SKM-1 treated with dmso at 0.1 percent for 144 hours (cell line): ENCODE measurements at regions not wholly inside any gene's neighbourhood (a gene's known extent, or its start where the extent isn't known, plus 50 kb on each side); places are given as distances from the start of the nearest gene placed in this dataset.
"Not testable (repeated sequence)": the region's sequence is repeated elsewhere in the genome, so short reads cannot be mapped to it uniquely, and the experiment has no call there.

Source experiments
- DNase-seq: peaks from one replicate; lab custom pipeline; 2025; ENCODE audit not compliant: unreplicated experiment; lab: John Stamatoyannopoulos, UW

GRCh38 chr14:30214461-30215090 is 286.9 kb upstream of the PRKD1 start:
- peak; percentile 18 for DNase-seq

- no peak for DNase-seq
These were observed 291.3 kb upstream of the PRKD1 start for GRCh38 chr14:30218907-30219306.

- DNase-seq: no peak
These were observed 293.9 kb upstream of the PRKD1 start for GRCh38 chr14:30221546-30221945.

- DNase-seq: no peak
These were observed 295.7 kb upstream of the PRKD1 start for GRCh38 chr14:30223385-30223785.

GRCh38 chr14:30223966-30224365 is 296.3 kb upstream of the PRKD1 start:
- no peak for DNase-seq

- DNase-seq: no peak
These were observed 297.5 kb upstream of the PRKD1 start for GRCh38 chr14:30225176-30225575.

GRCh38 chr14:30227436-30227835 is 299.8 kb upstream of the PRKD1 start:
- DNase-seq: no peak

- no peak for DNase-seq
These were observed 300.2 kb upstream of the PRKD1 start for GRCh38 chr14:30227876-30228275.

- no peak for DNase-seq
These were observed 303.1 kb upstream of the PRKD1 start for GRCh38 chr14:30230719-30231118.

- no peak for DNase-seq
These were observed 307.3 kb upstream of the PRKD1 start for GRCh38 chr14:30234966-30235365.

GRCh38 chr14:30235485-30235884 is 307.8 kb upstream of the PRKD1 start:
- DNase-seq: no peak

GRCh38 chr14:30238936-30239335 is 311.3 kb upstream of the PRKD1 start:
- no peak for DNase-seq

GRCh38 chr14:30240018-30240417 is 312.4 kb upstream of the PRKD1 start:
- no peak for DNase-seq

GRCh38 chr14:30240685-30241084 is 313.0 kb upstream of the PRKD1 start:
- DNase-seq: no peak

- DNase-seq: no peak
These were observed 315.1 kb upstream of the PRKD1 start for GRCh38 chr14:30242744-30243143.

GRCh38 chr14:30243207-30243606 is 315.6 kb upstream of the PRKD1 start:
- DNase-seq: no peak

GRCh38 chr14:30243805-30244204 is 315.2 kb upstream of the G2E3 start:
- no peak for DNase-seq

GRCh38 chr14:30244348-30244747 is 314.6 kb upstream of the G2E3 start:
- not testable (repeated sequence) for DNase-seq

- DNase-seq: no peak
These were observed 307.9 kb upstream of the G2E3 start for GRCh38 chr14:30251017-30251416.

- DNase-seq: no peak
These were observed 307.3 kb upstream of the G2E3 start for GRCh38 chr14:30251557-30252100.

GRCh38 chr14:30252151-30252550 is 306.8 kb upstream of the G2E3 start:
- DNase-seq: no peak

GRCh38 chr14:30252783-30253674 is 305.9 kb upstream of the G2E3 start:
- DNase-seq: no peak
